GM19043 (cell line): ENCODE measurements at regions not wholly inside any gene's neighbourhood (a gene's known extent, or its start where the extent isn't known, plus 50 kb on each side); places are given as distances from the start of the nearest gene placed in this dataset.

Source experiments
- ATAC-seq: cut with Tn5 transposase; IDR thresholded peaks from one replicate; pipeline ENCODE4 v1.9.1; 2021; ENCODE audit warnings: low read depth; ENCODE audit not compliant: unreplicated experiment

- no peak for ATAC-seq
Measured at GRCh38 chr10:4081685-4082111, 296.7 kb upstream of the KLF6 start.

GRCh38 chr10:4080225-4080805 is 295.3 kb upstream of the KLF6 start:
- ATAC-seq = no peak

- ATAC-seq = no peak
Measured at GRCh38 chr10:4079803-4080202, 294.8 kb upstream of the KLF6 start.

- no peak for ATAC-seq
Measured at GRCh38 chr10:4077804-4078203, 292.8 kb upstream of the KLF6 start.

- no peak for ATAC-seq
Measured at GRCh38 chr10:4076983-4077382, 292.0 kb upstream of the KLF6 start.

- ATAC-seq = no peak
Measured at GRCh38 chr10:4075443-4075842, 290.4 kb upstream of the KLF6 start.

- ATAC-seq = no peak
Measured at GRCh38 chr10:4074545-4075407, 289.8 kb upstream of the KLF6 start.

GRCh38 chr10:4073912-4074311 is 288.9 kb upstream of the KLF6 start:
- no peak for ATAC-seq

- no peak for ATAC-seq
Measured at GRCh38 chr10:4070921-4071660, 286.1 kb upstream of the KLF6 start.

- no peak for ATAC-seq
Measured at GRCh38 chr10:4070184-4070583, 285.2 kb upstream of the KLF6 start.

GRCh38 chr10:4069491-4069890 is 284.5 kb upstream of the KLF6 start:
- ATAC-seq = no peak

- ATAC-seq = no peak
Measured at GRCh38 chr10:4068629-4069028, 283.6 kb upstream of the KLF6 start.

- no peak for ATAC-seq
Measured at GRCh38 chr10:4067931-4068561, 283.0 kb upstream of the KLF6 start.

GRCh38 chr10:4067531-4067930 is 282.5 kb upstream of the KLF6 start:
- no peak for ATAC-seq

- ATAC-seq = no peak
Measured at GRCh38 chr10:4066581-4067390, 281.8 kb upstream of the KLF6 start.

- no peak for ATAC-seq
Measured at GRCh38 chr10:4064489-4064888, 279.5 kb upstream of the KLF6 start.

GRCh38 chr10:4063717-4064116 is 278.7 kb upstream of the KLF6 start:
- no peak for ATAC-seq

GRCh38 chr10:4062751-4063150 is 277.7 kb upstream of the KLF6 start:
- ATAC-seq = no peak

GRCh38 chr10:4062072-4062471 is 277.1 kb upstream of the KLF6 start:
- no peak for ATAC-seq

- ATAC-seq = no peak
Measured at GRCh38 chr10:4061441-4061951, 276.5 kb upstream of the KLF6 start.
